Muscle of leg (tissue), 3 donors: ENCODE measurements at regions not wholly inside any gene's neighbourhood (a gene's known extent, or its start where the extent isn't known, plus 50 kb on each side); places are given as distances from the start of the nearest gene placed in this dataset.

Source experiments
- DNase-seq: peaks from one replicate; pipeline ENCODE4 v3.0.0; 2013
- H3K27ac ChIP-seq: one replicate; pipeline ENCODE4 v1.5.1; 2013; ENCODE audit warnings: mild to moderate bottlenecking, low read length, control low read depth
- H3K27me3 ChIP-seq: one replicate; pipeline ENCODE4 v1.6.1; 2013; ENCODE audit warnings: low read length; ENCODE audit not compliant: control insufficient read depth, insufficient read depth
- H3K36me3 ChIP-seq: one replicate; pipeline ENCODE4 v1.6.1; 2013; ENCODE audit warnings: low read length; ENCODE audit not compliant: control insufficient read depth, insufficient read depth
- H3K4me1 ChIP-seq: one replicate; pipeline ENCODE4 v1.6.1; 2013; ENCODE audit warnings: low read length; ENCODE audit not compliant: control insufficient read depth, insufficient read depth
- H3K4me3 ChIP-seq: one replicate; pipeline ENCODE4 v1.5.1; 2013; ENCODE audit warnings: low read length, control low read depth
- H3K9me3 ChIP-seq: replicated peaks from 2 replicates; pipeline ENCODE4 v1.6.1; 2013; ENCODE audit warnings: low read depth, low read length; ENCODE audit not compliant: control insufficient read depth
- WGBS: methylation state at CpG from one replicate; pipeline ENCODE4 v1.1.5; 2013; ENCODE audit warnings: missing lambda C conversion rate; ENCODE audit not compliant: insufficient coverage; 5-methylcytosine and 5-hydroxymethylcytosine counted together

GRCh38 chr18:78445880-78446279 lies 533.7 kb upstream of the SALL3 start:
- DNase-seq, result no peak
- H3K36me3 ChIP-seq, result no peaks in the 10 kb centered on the region
- no peaks in the 10 kb centered on the region for H3K9me3 ChIP-seq
- no peak overlapping the region for H3K4me3 ChIP-seq
- WGBS, result 90% methylated on average over 10 of the region's 12 CpGs
- H3K27ac ChIP-seq, result no peak overlapping the region
- H3K27me3 ChIP-seq, result no peaks in the 10 kb centered on the region
- no peaks in the 10 kb centered on the region for H3K4me1 ChIP-seq

- Histone ChIP-seq H3K36me3 (no peaks in the 10 kb centered on the region), H3K27me3 (no peaks in the 10 kb centered on the region), H3K27ac (no peak overlapping the region), H3K9me3 (no peaks in the 10 kb centered on the region), H3K4me1 (no peaks in the 10 kb centered on the region), H3K4me3 (no peak overlapping the region)
- no peak for DNase-seq
- 50% methylated on average over 1 of the region's 4 CpGs for WGBS
These were observed 532.4 kb upstream of the SALL3 start for GRCh38 chr18:78447211-78447610.

- Histone ChIP-seq H3K9me3 (no peaks in the 10 kb centered on the region), H3K4me1 (no peaks in the 10 kb centered on the region), H3K27me3 (no peaks in the 10 kb centered on the region), H3K4me3 (no peak overlapping the region), H3K36me3 (no peaks in the 10 kb centered on the region), H3K27ac (no peak overlapping the region)
- WGBS, result 71% methylated on average over 4 of the region's 5 CpGs
- no peak for DNase-seq
These were observed 531.5 kb upstream of the SALL3 start for GRCh38 chr18:78448106-78448505.

- H3K27ac ChIP-seq, result no peak overlapping the region
- H3K9me3 ChIP-seq, result no peaks in the 10 kb centered on the region
- no peaks in the 10 kb centered on the region for H3K36me3 ChIP-seq
- H3K27me3 ChIP-seq, result no peaks in the 10 kb centered on the region
- H3K4me1 ChIP-seq, result no peaks in the 10 kb centered on the region
- DNase-seq, result no peak
- no peak overlapping the region for H3K4me3 ChIP-seq
- WGBS, result 92% methylated on average over 2 of the region's 3 CpGs
These were observed 531.0 kb upstream of the SALL3 start for GRCh38 chr18:78448591-78448990.

- DNase-seq, result no peak
- H3K4me1 ChIP-seq, result no peaks in the 10 kb centered on the region
- WGBS, result 93% methylated on average over 5 of the region's 9 CpGs
These were observed 525.4 kb upstream of the SALL3 start for GRCh38 chr18:78454221-78454620.

GRCh38 chr18:78455386-78455785 lies 524.2 kb upstream of the SALL3 start:
- Histone ChIP-seq H3K27ac (no peak overlapping the region), H3K36me3 (no peaks in the 10 kb centered on the region), H3K4me1 (no peaks in the 10 kb centered on the region), H3K27me3 (no peaks in the 10 kb centered on the region), H3K9me3 (no peaks in the 10 kb centered on the region), H3K4me3 (no peak overlapping the region)
- DNase-seq, result no peak
- no CpG with 5 or more reads among the region's 5 CpGs for WGBS

More at GRCh38 chr18:78454221-78454620, 525.4 kb upstream of the SALL3 start:
- Histone ChIP-seq H3K27ac (no peak overlapping the region), H3K9me3 (no peaks in the 10 kb centered on the region), H3K4me3 (no peak overlapping the region), H3K36me3 (no peaks in the 10 kb centered on the region), H3K27me3 (no peaks in the 10 kb centered on the region)

- WGBS, result 52% methylated on average over 10 of the region's 13 CpGs
- H3K4me3 ChIP-seq, result no peak overlapping the region
- no peak for DNase-seq
- no peaks in the 10 kb centered on the region for H3K36me3 ChIP-seq
- no peak overlapping the region for H3K27ac ChIP-seq
- no peaks in the 10 kb centered on the region for H3K4me1 ChIP-seq
- peaks cover 2% of the 10 kb centered on the region for H3K27me3 ChIP-seq
- no peaks in the 10 kb centered on the region for H3K9me3 ChIP-seq
These were observed 522.6 kb upstream of the SALL3 start for GRCh38 chr18:78457011-78457410.

- no CpG with 5 or more reads among the region's 7 CpGs for WGBS
- H3K4me1 ChIP-seq, result no peaks in the 10 kb centered on the region
- no peak for DNase-seq
These were observed 521.9 kb upstream of the SALL3 start for GRCh38 chr18:78457731-78458130.

GRCh38 chr18:78458356-78458755 lies 521.3 kb upstream of the SALL3 start:
- Histone ChIP-seq H3K9me3 (no peaks in the 10 kb centered on the region), H3K4me1 (no peaks in the 10 kb centered on the region), H3K4me3 (no peak overlapping the region), H3K36me3 (no peaks in the 10 kb centered on the region), H3K27ac (no peak overlapping the region), H3K27me3 (peaks cover 2% of the 10 kb centered on the region)
- DNase-seq, result no peak
- WGBS, result 69% methylated on average over 2 of the region's 4 CpGs

More at GRCh38 chr18:78457731-78458130, 521.9 kb upstream of the SALL3 start:
- Histone ChIP-seq H3K9me3 (no peaks in the 10 kb centered on the region), H3K27me3 (peaks cover 2% of the 10 kb centered on the region), H3K27ac (no peak overlapping the region), H3K36me3 (no peaks in the 10 kb centered on the region), H3K4me3 (no peak overlapping the region)

- H3K4me3 ChIP-seq, result no peak overlapping the region
- no peaks in the 10 kb centered on the region for H3K9me3 ChIP-seq
- H3K27ac ChIP-seq, result no peak overlapping the region
- no peaks in the 10 kb centered on the region for H3K4me1 ChIP-seq
- WGBS, result 40% methylated on average over 2 of the region's 3 CpGs
- H3K36me3 ChIP-seq, result no peaks in the 10 kb centered on the region
- DNase-seq, result no peak
- peaks cover 2% of the 10 kb centered on the region for H3K27me3 ChIP-seq
These were observed 520.0 kb upstream of the SALL3 start for GRCh38 chr18:78459668-78460067.

- Histone ChIP-seq H3K27me3 (peaks cover 2% of the 10 kb centered on the region), H3K4me3 (no peak overlapping the region), H3K9me3 (no peaks in the 10 kb centered on the region), H3K4me1 (no peaks in the 10 kb centered on the region), H3K36me3 (no peaks in the 10 kb centered on the region), H3K27ac (no peak overlapping the region)
- no peak for DNase-seq
- WGBS, result 43% methylated on average over 1 of the region's 3 CpGs
These were observed 519.1 kb upstream of the SALL3 start for GRCh38 chr18:78460558-78460957.
